Thyroid gland (tissue), 4 donors: ENCODE measurements at regions not wholly inside any gene's neighbourhood (a gene's known extent, or its start where the extent isn't known, plus 50 kb on each side); places are given as distances from the start of the nearest gene placed in this dataset.
A peak's percentile ranks its signal among the peaks of the same experiment; 100 is the strongest.

ENCODE experiments used
- DNase-seq, 2 donors: peaks; one replicate each; pipeline ENCODE4 v3.0.0-alpha.2; 2019
- H3K27ac ChIP-seq, 3 donors: fragments of 200-600 bp; sonication (generic); 1 replicate in 2 of 3; 2 replicates in 1 of 3; pipeline ENCODE4 v1.5.1; 2016 to 2019; ENCODE audit warnings: mild to moderate bottlenecking in 1 of 3, moderate library complexity in 1 of 3
- H3K27me3 ChIP-seq: fragments of 200-600 bp; sonication (generic); one replicate; pipeline ENCODE4 v1.5.1; 2019
- H3K36me3 ChIP-seq, 2 donors: fragments of 200-600 bp; sonication (generic); one replicate each; pipeline ENCODE4 v1.5.1; 2016 to 2019
- H3K4me1 ChIP-seq, 2 donors: fragments of 200-600 bp; sonication (generic); one replicate each; pipeline ENCODE4 v1.5.1; 2017 to 2019
- H3K4me3 ChIP-seq, 3 donors: fragments of 200-600 bp; sonication (generic); replicated peaks in 1 of 3; 1 replicate in 2 of 3; 2 replicates in 1 of 3; pipeline ENCODE4 v1.5.1; 2016; ENCODE audit warnings: mild to moderate bottlenecking in 1 of 3
- H3K9me3 ChIP-seq: fragments of 200-600 bp; sonication (generic); one replicate; pipeline ENCODE4 v1.5.1; 2017
- CTCF ChIP-seq, 6 experiments: fragments of 200-600 bp in 3 of 6; fragments of 450-650 bp in 3 of 6; sonication (generic) in 3 of 6; IDR thresholded peaks; one replicate each; pipeline ENCODE4 v1.5.1; 2016 to 2019; ENCODE audit warnings: antibody characterized with exemption in 6 of 6, mild to moderate bottlenecking in 2 of 6, inconsistent platforms in 1 of 6, moderate library complexity in 1 of 6
- POLR2A ChIP-seq, 2 donors: fragments of 450-650 bp; IDR thresholded peaks; one replicate each; pipeline ENCODE4 v1.6.1; 2017; ENCODE audit warnings: antibody characterized with exemption in 2 of 2, mild to moderate bottlenecking in 2 of 2, moderate library complexity in 1 of 2
- WGBS, 2 donors: methylation state at CpG; one replicate each; pipeline ENCODE4 v1.1.5; 2017; 5-methylcytosine and 5-hydroxymethylcytosine counted together
- intact Hi-C: fragments of 100-400 bp; cut with DNase I; formaldehyde crosslinking; loops from one replicate; pipeline ENCODE4 v1.15.1; 2023

GRCh38 chr6:81847866-81848265 lies 95.4 kb upstream of the TENT5A start:
- no peaks in the 10 kb centered on the region for H3K4me1 ChIP-seq
- H3K27me3 ChIP-seq: no peaks in the 10 kb centered on the region
- H3K36me3 ChIP-seq: no peaks in the 10 kb centered on the region
- intact Hi-C loops: no loop called here
- TF ChIP-seq CTCF (IDR thresholded peaks at IDR 0.05): no peak
- no peak for TF ChIP-seq POLR2A (IDR thresholded peaks at IDR 0.05)
- no peaks in the 10 kb centered on the region for H3K9me3 ChIP-seq
- no peak overlapping the region for H3K4me3 ChIP-seq
- no peak overlapping the region for H3K27ac ChIP-seq
- no peak for DNase-seq
- whole genome bisulfite sequencing, 2 donors: 94 to 97% methylated on average over 3 of the region's 3 CpGs

DNA sequence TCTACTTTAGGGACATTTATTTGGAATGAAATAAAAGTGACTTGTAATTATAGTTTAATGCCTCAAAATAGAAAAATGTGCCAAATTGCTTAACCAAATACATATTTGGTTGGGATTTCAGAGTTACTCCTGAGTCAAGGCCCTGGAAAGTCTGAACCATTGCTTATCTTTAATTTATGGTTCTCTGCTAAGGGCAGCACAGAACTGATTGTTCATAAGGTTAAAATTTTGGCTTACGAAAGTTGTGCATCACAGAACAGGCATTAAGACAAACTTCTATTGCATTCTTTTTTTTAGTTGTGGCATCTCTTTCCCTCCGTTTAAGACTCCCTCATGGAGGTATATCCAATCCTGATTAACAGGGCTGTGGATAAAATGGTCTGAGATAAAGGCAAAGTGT lies 92.2 kb upstream of the TENT5A start:
- intact Hi-C loops: no loop called here
- TF ChIP-seq POLR2A (IDR thresholded peaks at IDR 0.05) (no peak), CTCF (IDR thresholded peaks at IDR 0.05) (no peak)
- DNase-seq: no peak
- WGBS, 2 donors: 85 to 86% methylated on average over 2 of the region's 2 CpGs
- H3K27me3 ChIP-seq: no peaks in the 10 kb centered on the region
- H3K4me3 ChIP-seq: no peak overlapping the region
- H3K9me3 ChIP-seq: no peaks in the 10 kb centered on the region
- H3K36me3 ChIP-seq: no peaks in the 10 kb centered on the region
- no peaks in the 10 kb centered on the region for H3K4me1 ChIP-seq
- H3K27ac ChIP-seq: no peak overlapping the region

DNA sequence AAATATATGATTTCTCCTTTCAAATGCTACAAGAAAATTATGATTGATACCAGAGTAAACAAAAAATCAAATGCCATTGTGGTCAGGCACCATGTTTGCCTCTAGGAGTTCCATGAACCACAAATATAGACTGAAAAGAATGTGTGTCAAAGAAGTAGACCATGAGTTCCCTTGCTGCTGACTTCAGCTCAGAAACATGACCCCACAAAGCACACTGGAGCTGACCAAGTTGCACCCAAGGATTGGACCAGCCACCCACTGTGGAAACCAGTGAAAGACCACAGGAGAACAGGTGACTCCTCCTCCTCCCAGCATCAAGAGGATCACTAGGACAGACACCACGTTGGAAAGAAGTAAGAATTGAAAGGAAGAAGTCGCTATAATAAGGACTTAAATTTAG lies 90.8 kb upstream of the TENT5A start:
- H3K4me3 ChIP-seq: no peak overlapping the region
- H3K9me3 ChIP-seq: no peaks in the 10 kb centered on the region
- no peaks in the 10 kb centered on the region for H3K27me3 ChIP-seq
- no peaks in the 10 kb centered on the region for H3K4me1 ChIP-seq
- 34 to 54% methylated on average over 2 of the region's 2 CpGs for WGBS, 2 donors
- TF ChIP-seq CTCF (IDR thresholded peaks at IDR 0.05): no peak
- no peak for TF ChIP-seq POLR2A (IDR thresholded peaks at IDR 0.05)
- no peak overlapping the region for H3K27ac ChIP-seq
- DNase-seq: no peak
- intact Hi-C loops: no loop called here
- no peaks in the 10 kb centered on the region for H3K36me3 ChIP-seq

DNA sequence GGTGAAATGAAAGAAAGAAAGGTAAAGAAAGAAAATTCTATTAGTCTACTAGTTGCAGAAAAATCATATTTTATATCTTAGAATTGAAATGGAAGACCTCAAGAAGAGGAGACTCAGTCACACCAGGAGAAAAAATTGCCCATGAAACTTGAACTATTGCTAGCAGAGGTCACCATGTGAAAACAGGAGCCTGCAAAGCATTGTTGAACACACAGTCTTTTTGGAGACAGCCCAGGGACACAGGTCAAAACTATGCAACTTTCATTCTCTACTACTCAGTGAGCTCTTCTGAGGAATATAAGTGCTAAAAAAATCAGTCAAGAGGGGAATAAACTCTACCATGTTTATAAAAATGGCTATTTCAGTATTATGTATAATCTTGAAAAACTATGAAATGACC lies 89.8 kb upstream of the TENT5A start:
- Histone ChIP-seq H3K4me1 (no peaks in the 10 kb centered on the region), H3K27me3 (no peaks in the 10 kb centered on the region), H3K9me3 (no peaks in the 10 kb centered on the region), H3K36me3 (no peaks in the 10 kb centered on the region), H3K27ac (no peak overlapping the region), H3K4me3 (no peak overlapping the region)
- intact Hi-C loops: no loop called here
- TF ChIP-seq POLR2A (IDR thresholded peaks at IDR 0.05) (no peak), CTCF (IDR thresholded peaks at IDR 0.05) (no peak)
- peak in 1 of 2 donors; percentile 3 for DNase-seq

DNA sequence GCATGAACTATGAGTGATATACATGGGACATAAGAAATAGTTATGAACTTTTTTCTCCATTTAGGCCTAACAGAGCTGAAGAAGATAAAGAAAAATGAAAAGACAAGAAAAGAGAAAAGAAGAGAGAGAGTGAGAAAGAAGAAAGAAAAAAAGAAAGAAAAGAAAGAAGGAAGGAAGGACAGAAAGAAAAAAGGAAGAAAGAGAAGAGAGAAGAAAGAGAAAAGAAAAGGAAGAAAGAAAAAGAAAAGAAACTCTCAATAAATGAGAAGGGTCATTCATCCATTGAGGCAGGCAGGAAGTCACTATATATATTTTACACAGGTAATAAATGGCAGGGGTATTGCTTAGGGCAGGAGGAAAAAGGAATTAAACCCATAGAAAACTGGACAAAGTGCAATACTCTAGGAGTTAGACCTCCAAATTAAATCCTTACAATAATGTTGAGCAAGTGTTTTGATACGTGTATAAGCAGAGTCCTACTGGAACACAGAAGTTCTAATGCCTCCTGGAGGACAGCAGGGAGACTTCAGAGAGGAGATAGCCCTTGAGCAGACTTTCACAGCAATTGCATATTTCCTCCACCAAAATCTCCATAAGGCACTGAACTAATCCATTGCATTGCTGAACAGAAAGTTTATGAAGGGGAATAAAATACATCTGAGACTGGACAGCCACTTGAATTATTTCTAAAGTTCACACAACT lies 86.4 kb upstream of the TENT5A start:
- Histone ChIP-seq H3K27me3 (no peaks in the 10 kb centered on the region), H3K4me3 (no peak overlapping the region), H3K4me1 (no peaks in the 10 kb centered on the region), H3K9me3 (no peaks in the 10 kb centered on the region), H3K27ac (no peak overlapping the region), H3K36me3 (no peaks in the 10 kb centered on the region)
- no peak for DNase-seq
- intact Hi-C loops: no loop called here
- no peak for TF ChIP-seq POLR2A (IDR thresholded peaks at IDR 0.05)
- TF ChIP-seq CTCF (IDR thresholded peaks at IDR 0.05): no peak
- 79 to 87% methylated on average over 1 of the region's 1 CpG for WGBS, 2 donors
